ENCODE measurements at regions not wholly inside any gene's neighbourhood (a gene's known extent, or its start where the extent isn't known, plus 50 kb on each side); places are given as distances from the start of the nearest gene placed in this dataset.

- DNase-seq (ENCODE audit: low read depth in 1 of 2, low spot score in 1 of 2), result no peak
These were observed 290.4 kb downstream of the AACS start for GRCh38 chr12:125355614-125356013.

DNA sequence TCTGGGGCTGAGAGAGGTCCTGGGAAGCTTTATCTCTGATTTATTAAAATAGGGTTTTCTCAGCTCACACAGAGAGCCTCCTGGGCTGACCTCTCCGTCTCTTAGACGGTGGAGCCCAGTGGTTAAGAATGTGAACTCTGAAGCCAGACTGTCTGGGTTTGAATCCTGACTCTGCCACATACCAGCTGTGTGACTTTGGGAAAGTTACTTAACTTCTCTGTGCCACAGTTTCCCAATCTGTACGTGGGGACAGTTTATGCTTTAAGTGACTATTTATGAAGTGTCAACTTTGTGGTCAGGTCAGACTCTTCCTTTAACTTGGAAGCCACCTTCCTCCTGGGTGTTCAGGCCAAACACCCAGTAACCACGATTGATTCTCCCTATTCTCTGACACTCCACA, 290.9 kb downstream of the AACS start:
- DNase-seq (ENCODE audit: low read depth in 1 of 2, low spot score in 1 of 2), result no peak

DNA sequence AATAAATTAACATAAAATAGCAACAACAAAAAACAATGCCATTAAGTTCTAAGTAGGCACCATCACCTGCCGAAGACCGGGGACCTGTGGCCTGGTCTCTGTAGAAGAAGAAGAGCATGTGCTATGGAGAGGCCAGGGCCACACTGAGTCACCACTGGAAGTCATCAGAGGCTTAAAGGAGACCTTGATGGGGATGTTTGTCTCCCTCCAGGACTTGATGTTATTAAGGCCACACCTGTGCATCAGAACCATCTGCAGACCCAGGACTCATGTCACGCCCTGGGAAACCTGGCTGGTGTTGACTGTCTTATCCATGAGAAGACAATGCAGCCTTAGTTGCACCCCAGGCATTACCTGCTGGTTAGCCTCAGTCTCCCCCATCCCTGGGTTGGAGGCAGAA, 292.3 kb downstream of the AACS start:
- no peak for DNase-seq (ENCODE audit: low read depth in 1 of 2, low spot score in 1 of 2)

DNA sequence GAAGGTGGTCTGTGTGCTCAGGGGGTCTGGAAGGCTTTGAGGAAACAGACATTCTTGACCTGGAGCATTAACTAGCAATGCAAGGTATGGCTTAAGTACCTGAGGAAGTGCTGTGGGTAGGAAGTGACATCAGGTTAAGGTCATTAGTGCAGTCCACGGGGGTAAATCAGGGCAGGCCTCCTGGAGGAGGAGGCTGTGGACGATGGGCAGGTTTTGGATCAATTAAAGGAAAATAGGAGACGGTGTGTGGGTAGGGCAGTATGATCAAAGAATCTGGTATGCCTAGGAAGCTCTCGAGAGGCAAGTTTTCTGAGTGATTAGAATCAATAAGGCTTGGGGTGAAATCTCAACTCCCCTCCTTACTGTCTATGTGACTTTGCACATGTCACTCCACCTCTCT, 295.3 kb downstream of the AACS start:
- DNase-seq (ENCODE audit: low read depth in 1 of 2, low spot score in 1 of 2), result no peak

DNA sequence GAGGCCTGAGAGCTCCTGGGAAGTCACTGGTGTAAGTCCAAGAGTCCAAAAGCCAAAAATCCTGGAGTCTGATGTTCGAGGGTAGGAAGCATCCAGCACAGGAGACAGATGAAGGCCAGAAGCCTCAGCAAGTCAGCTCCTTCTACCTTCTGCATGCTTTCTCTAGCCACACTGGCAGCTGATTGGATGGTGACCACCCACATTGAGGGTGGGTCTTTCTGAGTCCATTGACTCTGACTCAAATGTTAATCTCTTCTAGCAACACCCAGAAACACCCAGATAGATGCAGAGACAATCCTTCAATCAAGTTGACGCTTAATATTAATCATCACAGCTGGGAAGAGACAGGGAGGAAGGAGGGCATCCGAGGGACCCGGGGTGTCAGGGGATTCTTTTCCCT, 305.8 kb downstream of the AACS start:
- no peak for DNase-seq (ENCODE audit: low read depth in 1 of 2, low spot score in 1 of 2)

- DNase-seq (ENCODE audit: low read depth in 1 of 2, low spot score in 1 of 2), result no peak
These were observed 306.9 kb downstream of the AACS start for GRCh38 chr12:125372085-125372484.

DNA sequence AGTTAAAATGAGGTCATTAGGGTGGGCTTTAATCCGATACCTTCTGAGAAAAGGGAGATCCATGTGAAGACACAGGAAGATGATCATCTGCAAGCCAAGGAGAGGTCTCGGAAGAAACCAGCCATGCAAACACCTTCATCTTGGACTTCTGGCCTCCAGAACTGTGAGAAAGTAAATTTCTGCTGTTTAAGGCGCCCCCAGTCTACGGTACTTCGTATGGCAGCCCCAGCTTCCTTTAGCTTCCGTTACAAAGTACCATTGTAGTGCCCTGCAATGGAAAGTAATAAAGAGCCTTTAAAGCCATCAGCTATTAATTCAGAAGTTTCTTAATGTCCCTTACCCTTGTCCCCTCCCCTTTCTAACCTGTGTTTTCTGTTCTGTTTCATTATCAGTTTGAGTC, 308.1 kb downstream of the AACS start:
- DNase-seq (ENCODE audit: low read depth in 1 of 2, low spot score in 1 of 2), result no peak

GRCh38 chr12:125376422-125376821, 311.2 kb downstream of the AACS start:
- no peak for DNase-seq (ENCODE audit: low read depth in 1 of 2, low spot score in 1 of 2)

- DNase-seq (ENCODE audit: low read depth in 1 of 2, low spot score in 1 of 2), result no peak
These were observed 311.9 kb downstream of the AACS start for GRCh38 chr12:125377093-125377492.

DNA sequence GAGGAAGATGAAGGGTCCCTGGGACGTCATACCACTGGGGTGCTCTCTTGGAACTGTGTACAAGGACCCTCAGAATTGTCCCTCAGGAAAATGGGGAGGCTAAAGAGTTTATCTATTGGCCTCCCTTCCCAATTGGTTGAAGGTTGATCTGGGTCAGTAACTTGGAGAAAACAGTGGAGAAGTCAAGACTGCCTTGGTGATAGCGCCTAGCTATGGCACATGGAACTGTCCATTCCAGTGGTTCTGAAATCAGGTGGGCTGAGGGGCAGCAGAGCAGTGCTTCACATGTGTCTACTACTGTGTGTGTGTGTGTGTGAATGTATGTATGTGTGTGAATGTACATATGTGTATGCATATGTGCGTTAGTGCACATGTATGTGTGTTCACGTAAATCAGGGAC, 316.1 kb downstream of the AACS start:
- no peak for DNase-seq (ENCODE audit: low read depth in 1 of 2, low spot score in 1 of 2)

DNA sequence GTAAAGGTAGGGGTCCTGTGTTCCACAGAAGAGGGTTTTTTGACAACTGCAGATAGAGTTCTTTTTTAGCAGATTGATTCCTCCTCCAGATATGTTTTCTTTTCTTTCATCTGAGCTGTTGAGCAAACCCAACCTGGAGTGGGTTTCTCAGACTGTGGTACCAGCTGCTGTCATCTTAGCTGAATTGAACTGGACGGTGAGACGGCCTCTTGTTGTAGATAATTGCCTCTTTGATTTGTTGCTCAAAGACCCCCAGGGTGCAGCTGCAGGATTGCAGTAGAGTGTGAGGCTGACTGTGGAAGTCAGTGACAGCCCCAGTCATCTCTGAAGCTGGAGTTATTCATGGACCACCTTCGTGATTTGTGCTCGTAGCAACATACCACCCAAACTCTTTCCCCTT, 317.7 kb downstream of the AACS start:
- DNase-seq (ENCODE audit: low read depth in 1 of 2, low spot score in 1 of 2), result no peak

DNA sequence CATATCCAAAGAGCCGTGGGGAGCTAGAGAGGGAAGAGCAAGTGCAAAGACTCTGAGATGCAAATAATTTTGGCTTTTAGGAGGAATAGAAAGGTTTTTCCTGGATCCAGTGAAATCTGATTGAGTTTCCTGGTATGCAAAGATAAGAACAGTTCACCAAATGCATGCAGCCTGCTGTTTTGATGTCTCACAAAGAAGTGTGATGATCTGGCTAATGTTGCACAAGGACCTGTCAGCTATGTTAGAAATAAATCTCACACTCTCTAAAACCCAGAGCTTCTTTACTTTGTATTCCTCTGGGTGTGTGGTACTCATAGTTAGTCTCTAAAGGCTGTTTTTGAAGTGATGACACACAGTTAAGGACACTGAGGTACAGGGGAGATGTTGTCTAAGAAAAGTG, 321.4 kb downstream of the AACS start:
- no peak for DNase-seq (ENCODE audit: low read depth in 1 of 2, low spot score in 1 of 2)

DNA sequence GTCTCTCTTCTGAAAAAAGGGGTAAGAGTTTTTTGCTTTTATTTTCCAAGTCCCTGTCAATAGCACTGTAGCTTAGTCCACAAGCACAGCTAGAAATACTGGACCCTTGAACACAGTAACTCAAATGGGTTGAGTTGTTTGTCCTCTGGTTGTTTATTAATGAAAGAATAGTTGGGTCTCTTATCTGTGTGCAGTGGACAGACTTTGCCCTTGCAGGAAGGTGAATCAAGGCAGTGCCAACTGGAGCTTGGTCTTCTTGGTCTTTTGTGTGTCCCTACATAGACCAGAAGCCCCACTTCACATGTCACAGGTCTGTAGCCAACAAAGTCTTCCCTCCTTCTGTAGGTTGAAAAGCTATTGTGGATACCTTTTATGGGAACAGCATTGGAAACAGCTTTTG, 322.0 kb downstream of the AACS start:
- no peak for DNase-seq (ENCODE audit: low read depth in 1 of 2, low spot score in 1 of 2)

DNA sequence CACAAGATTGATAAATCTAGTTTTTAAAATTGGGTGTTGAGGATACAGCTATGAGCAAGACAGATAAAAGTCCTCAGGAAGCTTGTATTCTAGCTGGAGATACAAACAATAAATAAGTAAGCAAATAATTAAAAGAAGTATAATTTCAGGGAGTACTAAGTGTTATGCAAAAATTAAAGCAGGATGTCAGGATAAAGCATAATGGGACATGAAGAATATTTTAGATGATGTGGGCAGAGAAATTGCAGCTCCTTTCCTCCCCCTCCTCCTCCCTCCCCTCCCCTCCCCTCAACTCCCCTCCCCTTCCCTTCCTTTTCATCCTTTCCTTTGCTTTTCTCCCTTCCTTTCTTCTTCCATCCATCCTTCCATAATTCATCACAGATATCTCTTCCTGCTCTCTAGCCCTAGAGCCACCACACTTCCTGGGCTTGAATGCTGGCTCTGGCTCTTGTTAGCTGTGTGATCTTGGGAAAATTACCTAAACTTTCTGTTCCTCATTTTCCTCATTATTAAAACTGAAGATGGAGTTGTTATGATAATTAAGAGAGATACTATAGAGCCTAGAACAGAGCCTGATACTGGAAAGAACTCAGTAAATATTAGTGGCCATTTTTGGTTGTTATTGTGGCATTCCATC, 323.9 kb downstream of the AACS start:
- no peak for DNase-seq (ENCODE audit: low read depth in 1 of 2, low spot score in 1 of 2)

DNA sequence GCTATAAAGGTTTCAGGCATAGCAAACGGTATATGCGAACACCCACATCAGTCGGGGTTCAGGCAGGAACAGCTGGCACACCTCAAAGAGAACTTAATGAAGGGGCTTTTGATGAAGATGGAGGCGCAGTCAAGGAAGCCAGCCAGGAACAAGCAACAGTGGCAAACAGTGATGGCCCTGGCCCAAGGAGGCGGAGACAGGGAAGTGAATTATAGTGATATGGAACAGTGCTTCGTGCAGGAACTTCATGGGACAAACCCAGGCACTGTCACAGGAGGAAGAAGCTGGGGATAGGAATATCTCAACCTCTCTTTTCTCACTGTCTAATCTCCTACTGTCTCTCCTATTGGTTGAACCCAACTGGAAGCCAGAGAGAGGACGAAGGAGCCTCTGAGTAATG, 328.3 kb downstream of the AACS start:
- DNase-seq (ENCODE audit: low read depth in 1 of 2, low spot score in 1 of 2), result no peak

- DNase-seq (ENCODE audit: low read depth in 1 of 2, low spot score in 1 of 2), result no peak
These were observed 330.5 kb downstream of the AACS start for GRCh38 chr12:125395583-125396215.

DNA sequence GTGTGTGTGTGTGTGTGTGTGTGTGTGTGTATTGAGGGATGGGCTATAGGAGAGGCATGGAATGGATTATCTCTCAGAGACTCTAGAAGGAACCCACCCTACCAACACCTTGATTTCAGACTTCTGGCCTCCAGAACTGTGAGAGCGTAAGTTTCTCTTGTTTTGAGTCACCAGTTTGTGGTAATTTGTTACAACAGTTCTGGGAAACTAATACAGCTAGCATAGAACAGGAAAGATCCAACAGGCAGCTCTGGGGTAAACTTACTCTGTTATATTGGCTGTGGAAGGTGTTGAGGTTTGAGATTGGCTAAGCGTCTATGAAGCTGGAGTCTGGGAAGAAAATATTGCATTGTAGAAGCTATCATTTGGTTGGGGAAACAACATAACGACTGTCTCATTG, 334.3 kb downstream of the AACS start:
- DNase-seq (ENCODE audit: low read depth in 1 of 2, low spot score in 1 of 2), result no peak

GRCh38 chr12:125402874-125403789, 337.9 kb downstream of the AACS start:
- DNase-seq (ENCODE audit: low read depth in 1 of 2, low spot score in 1 of 2), result no peak

GRCh38 chr12:125403843-125404242, 338.6 kb downstream of the AACS start:
- no peak for DNase-seq (ENCODE audit: low read depth in 1 of 2, low spot score in 1 of 2)

- DNase-seq (ENCODE audit: low read depth in 1 of 2, low spot score in 1 of 2), result no peak
These were observed 340.9 kb downstream of the AACS start for GRCh38 chr12:125406131-125406530.

DNA sequence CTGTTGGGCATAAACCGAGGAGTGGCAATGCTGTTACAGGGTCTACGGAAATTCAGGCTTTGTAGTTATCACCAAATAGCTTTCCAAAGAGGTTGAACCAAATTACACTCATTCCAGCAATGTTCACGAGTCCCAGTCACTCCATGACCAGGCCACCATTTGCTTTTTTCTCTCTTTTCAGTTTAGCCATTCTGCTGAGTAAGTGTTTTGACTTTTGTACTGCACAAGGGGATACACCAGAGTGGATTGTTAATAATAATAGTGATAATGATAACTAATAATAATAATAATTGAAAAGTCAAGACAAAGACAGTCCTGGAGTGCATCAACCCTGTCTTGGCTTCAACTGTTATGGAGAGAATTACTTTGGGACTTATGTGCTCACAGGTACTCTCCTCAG, 343.5 kb downstream of the AACS start:
- DNase-seq (ENCODE audit: low read depth in 1 of 2, low spot score in 1 of 2), result no peak

GRCh38 chr12:125412506-125412905, 347.3 kb downstream of the AACS start:
- DNase-seq (ENCODE audit: low read depth in 1 of 2, low spot score in 1 of 2), result no peak
